Esophagus (tissue), 2 donors: ENCODE measurements at regions not wholly inside any gene's neighbourhood (a gene's known extent, or its start where the extent isn't known, plus 50 kb on each side); places are given as distances from the start of the nearest gene placed in this dataset.
"Not testable (repeated sequence)": the region's sequence is repeated elsewhere in the genome, so short reads cannot be mapped to it uniquely, and the experiment has no call there.

ENCODE experiments used
- H3K27ac ChIP-seq, 2 donors: one replicate each; pipeline ENCODE4 v1.5.1; 2013; ENCODE audit warnings: low read depth in 2 of 2, mild to moderate bottlenecking in 2 of 2, inconsistent platforms in 1 of 2, low read length in 1 of 2, moderate library complexity in 1 of 2
- H3K27me3 ChIP-seq, 2 donors: one replicate each; pipeline ENCODE4 v1.6.1; 2013; ENCODE audit warnings: low read length in 2 of 2, control low read depth in 1 of 2, mild to moderate bottlenecking in 1 of 2; ENCODE audit not compliant: insufficient read depth in 2 of 2, control insufficient read depth in 1 of 2
- H3K36me3 ChIP-seq, 2 donors: one replicate each; pipeline ENCODE4 v1.6.1; 2013; ENCODE audit warnings: low read length in 1 of 2; ENCODE audit not compliant: control insufficient read depth in 2 of 2, insufficient read depth in 2 of 2
- H3K4me1 ChIP-seq, 2 donors: one replicate each; pipeline ENCODE4 v1.6.1; 2013; ENCODE audit warnings: low read length in 1 of 2; ENCODE audit not compliant: control insufficient read depth in 2 of 2, insufficient read depth in 2 of 2
- H3K4me3 ChIP-seq, 2 donors: one replicate each; pipeline ENCODE4 v1.5.1; 2013; ENCODE audit warnings: low read length in 2 of 2, mild to moderate bottlenecking in 2 of 2, low read depth in 1 of 2, moderate library complexity in 1 of 2
- H3K9me3 ChIP-seq, 2 donors: one replicate each; pipeline ENCODE4 v1.6.1; 2013; ENCODE audit warnings: mild to moderate bottlenecking in 2 of 2, low read depth in 1 of 2, low read length in 1 of 2, moderate library complexity in 1 of 2; ENCODE audit not compliant: control insufficient read depth in 2 of 2, insufficient read depth in 1 of 2
- WGBS, 2 donors: extraction: QIAGEN DNeasy Blood & Tissue Kit; methylation state at CpG; one replicate each; pipeline ENCODE4 v1.1.7; 2013; 5-methylcytosine and 5-hydroxymethylcytosine counted together
- donor health status: healthy with polysubstance abuse.
- donor health status: Bipolar disorder and iron deficiency.

GRCh38 chr3:75434913-75435793, 229.0 kb upstream of the FRG2C start:
- H3K36me3 ChIP-seq, H3K4me1 ChIP-seq, H3K27me3 ChIP-seq, H3K9me3 ChIP-seq: not testable (repeated sequence)
- Histone ChIP-seq H3K4me3 (peak overlapping the region; percentile 65 to 71), H3K27ac (peak overlapping the region; percentile 84 to 89)
- WGBS, 2 donors, result 1% methylated on average over 66 to 73 of the region's 73 CpGs

- peak overlapping the region; percentile 84 to 89 for H3K27ac ChIP-seq
Observed at GRCh38 chr3:75435794-75436400, 228.2 kb upstream of the FRG2C start.

GRCh38 chr3:75440986-75441385, 223.1 kb upstream of the FRG2C start:
- not testable (repeated sequence) for H3K27ac ChIP-seq, H3K36me3 ChIP-seq, H3K4me3 ChIP-seq, H3K9me3 ChIP-seq, H3K4me1 ChIP-seq, H3K27me3 ChIP-seq
- WGBS, 2 donors, result 85 to 91% methylated on average over 7 of the region's 7 CpGs

More at GRCh38 chr3:75435794-75436400, 228.2 kb upstream of the FRG2C start:
- H3K4me1 ChIP-seq, H3K27me3 ChIP-seq, H3K36me3 ChIP-seq, H3K9me3 ChIP-seq: not testable (repeated sequence)
- peak overlapping the region; percentile 49 to 71 for H3K4me3 ChIP-seq
- 1 to 2% methylated on average over 30 to 38 of the region's 38 CpGs for WGBS, 2 donors

GRCh38 chr3:75444634-75445033, 219.5 kb upstream of the FRG2C start:
- not testable (repeated sequence) for H3K27me3 ChIP-seq, H3K36me3 ChIP-seq, H3K9me3 ChIP-seq, H3K4me3 ChIP-seq, H3K27ac ChIP-seq, H3K4me1 ChIP-seq
- 93 to 96% methylated on average over 16 to 19 of the region's 19 CpGs for WGBS, 2 donors

GRCh38 chr3:75445234-75445633, 218.9 kb upstream of the FRG2C start:
- 82 to 91% methylated on average over 6 of the region's 6 CpGs for WGBS, 2 donors
- not testable (repeated sequence) for H3K4me3 ChIP-seq, H3K9me3 ChIP-seq

GRCh38 chr3:75446948-75447347, 217.2 kb upstream of the FRG2C start:
- not testable (repeated sequence) for H3K27ac ChIP-seq, H3K4me1 ChIP-seq, H3K36me3 ChIP-seq, H3K9me3 ChIP-seq, H3K27me3 ChIP-seq, H3K4me3 ChIP-seq
- 90 to 93% methylated on average over 11 of the region's 11 CpGs for WGBS, 2 donors

More at GRCh38 chr3:75445234-75445633, 218.9 kb upstream of the FRG2C start:
- not testable (repeated sequence) for H3K27ac ChIP-seq, H3K36me3 ChIP-seq, H3K27me3 ChIP-seq, H3K4me1 ChIP-seq

- 35 to 46% methylated on average over 11 of the region's 11 CpGs for WGBS, 2 donors
- not testable (repeated sequence) for H3K27ac ChIP-seq, H3K4me1 ChIP-seq, H3K4me3 ChIP-seq, H3K27me3 ChIP-seq, H3K36me3 ChIP-seq, H3K9me3 ChIP-seq
Observed at GRCh38 chr3:75453328-75453727, 210.8 kb upstream of the FRG2C start.

GRCh38 chr3:75453839-75454238, 210.3 kb upstream of the FRG2C start:
- not testable (repeated sequence) for H3K4me1 ChIP-seq, H3K4me3 ChIP-seq, H3K9me3 ChIP-seq, H3K27ac ChIP-seq, H3K36me3 ChIP-seq, H3K27me3 ChIP-seq
- 82 to 89% methylated on average over 1 of the region's 1 CpG for WGBS, 2 donors

- not testable (repeated sequence) for H3K27me3 ChIP-seq, H3K4me1 ChIP-seq, H3K4me3 ChIP-seq, H3K27ac ChIP-seq, H3K9me3 ChIP-seq, H3K36me3 ChIP-seq
- WGBS, 2 donors, result 84 to 93% methylated on average over 4 of the region's 4 CpGs
Observed at GRCh38 chr3:75474530-75474929, 189.6 kb upstream of the FRG2C start.

GRCh38 chr3:75496600-75496999, 167.5 kb upstream of the FRG2C start:
- not testable (repeated sequence) for H3K4me1 ChIP-seq, H3K4me3 ChIP-seq, H3K27ac ChIP-seq, H3K27me3 ChIP-seq, H3K36me3 ChIP-seq, H3K9me3 ChIP-seq
- WGBS, 2 donors, result 78 to 91% methylated on average over 2 of the region's 2 CpGs
